K562 (cell line): ENCODE measurements at regions not wholly inside any gene's neighbourhood (a gene's known extent, or its start where the extent isn't known, plus 50 kb on each side); places are given as distances from the start of the nearest gene placed in this dataset.

ENCODE experiments used
- ATAC-seq: fragments of 200-7000 bp; cut with Tn5 transposase; 3 replicates; pipeline ENCODE4 v1.9.1; 2020; ENCODE audit warnings: moderate library complexity
- BruUV-seq: library from RNA; stranded (reverse); fragments of 400-500 nt; replicated peaks from 2 replicates; lab custom pipeline; 2021; lab: Mats Ljungman, UMichigan
- CTCF ChIA-PET: fragments of 300-600 bp; formaldehyde crosslinking; extraction: SDS; loops from one replicate; lab custom pipeline; 2021; ENCODE audit warnings: low intra/inter-chr PET ratio; lab: Yijun Ruan, JAX
- POLR2A ChIA-PET: fragments of 300-600, 350-650 bp; sonication (Branson Sonifier 250); formaldehyde crosslinking; extraction: SDS; loops from one replicate; lab custom pipeline; 2021; ENCODE audit warnings: antibody characterized with exemption, inconsistent platforms; lab: Yijun Ruan, JAX
- DNase-seq, 4 experiments: peaks; one replicate each; pipeline versions ENCODE4 v3.0.0 to v3.0.0-alpha.2; 2011 to 2018; ENCODE audit warnings: low spot score in 3 of 4, mixed read lengths in 3 of 4; ENCODE audit errors: extremely low read depth in 1 of 4
- FAIRE-seq: peaks from 2 replicates; lab custom pipeline; 2011; peaks lifted over from hg19 to GRCh38; lab: Jason Lieb, UNC
- H2AFZ ChIP-seq: 2 replicates; pipeline ENCODE4 v1.6.0; 2011; ENCODE audit warnings: low read depth, low read length, control low read depth, inconsistent platforms
- H3K27ac ChIP-seq: fragments of 200-600 bp; 3 replicates; pipeline ENCODE4 v1.8.0; 2011; ENCODE audit warnings: low read depth, mild to moderate bottlenecking, control low read depth, inconsistent platforms, low read length, moderate library complexity, mixed read lengths; ENCODE audit errors: extremely low read depth
- H3K27me3 ChIP-seq, 2 experiments: fragments of 300-600 bp in 1 of 2; 2 replicates in 1 of 2; 3 replicates in 1 of 2; pipeline versions ENCODE4 v1.6.0 to v1.8.0; 2011; ENCODE audit warnings: inconsistent platforms in 2 of 2, low read length in 2 of 2, mild to moderate bottlenecking in 1 of 2, mixed read lengths in 1 of 2, moderate library complexity in 1 of 2; ENCODE audit not compliant: control insufficient read depth in 2 of 2, insufficient read depth in 2 of 2
- H3K36me3 ChIP-seq: fragments of 300-600 bp; 3 replicates; pipeline ENCODE4 v1.8.0; 2011; ENCODE audit warnings: mild to moderate bottlenecking, low read length, inconsistent platforms; ENCODE audit not compliant: control insufficient read depth, insufficient read depth
- H3K4me1 ChIP-seq, 2 experiments: fragments of 200-600 bp in 1 of 2; replicated peaks in 1 of 2; 2 replicates in 1 of 2; 3 replicates in 1 of 2; pipeline versions ENCODE4 v1.5.1 to v1.8.0; 2011; ENCODE audit warnings: inconsistent platforms in 2 of 2, low read length in 2 of 2, mild to moderate bottlenecking in 1 of 2, mixed read lengths in 1 of 2, moderate library complexity in 1 of 2; ENCODE audit not compliant: control insufficient read depth in 2 of 2, insufficient read depth in 2 of 2
- H3K4me2 ChIP-seq: 2 replicates; pipeline ENCODE4 v1.6.1; 2011; ENCODE audit warnings: low read length, control low read depth, inconsistent platforms, mixed read lengths; ENCODE audit not compliant: insufficient read depth
- H3K4me3 ChIP-seq: fragments of 200-600 bp; sonication (generic), shearing (Covaris generic); 2 replicates; pipeline ENCODE4 v1.5.1; 2016; ENCODE audit warnings: control low read depth, inconsistent platforms
- H3K79me2 ChIP-seq: fragments of 200-600 bp; 3 replicates; pipeline ENCODE4 v1.8.0; 2011; ENCODE audit warnings: low read length, inconsistent platforms; ENCODE audit not compliant: control insufficient read depth, insufficient read depth
- H3K9ac ChIP-seq, 2 experiments: 2 replicates each; pipeline versions ENCODE4 v1.6.0 to v1.6.1; 2011; ENCODE audit warnings: low read depth in 2 of 2, low read length in 2 of 2, control low read depth in 1 of 2, inconsistent platforms in 1 of 2, mild to moderate bottlenecking in 1 of 2, mixed read lengths in 1 of 2; ENCODE audit not compliant: insufficient read depth in 1 of 2
- H3K9me1 ChIP-seq: one replicate; pipeline ENCODE4 v1.6.0; 2011; ENCODE audit warnings: inconsistent platforms, mild to moderate bottlenecking, low read length, moderate library complexity; ENCODE audit not compliant: control insufficient read depth, insufficient read depth
- H3K9me3 ChIP-seq: replicated peaks from 2 replicates; pipeline ENCODE4 v1.5.1; 2011; ENCODE audit warnings: low read depth, low read length, inconsistent platforms; ENCODE audit not compliant: control insufficient read depth, insufficient read depth
- H4K20me1 ChIP-seq: replicated peaks from 2 replicates; pipeline ENCODE4 v1.6.1; 2011; ENCODE audit warnings: low read length, inconsistent platforms, mixed read lengths; ENCODE audit not compliant: control insufficient read depth, insufficient read depth
- ARHGAP35 ChIP-seq: fragments of 450-650 bp; IDR thresholded peaks from 2 replicates; pipeline ENCODE4 v1.6.1; 2018; ENCODE audit not compliant: partially characterized antibody
- E2F4 ChIP-seq: sonication (generic); formaldehyde crosslinking; IDR thresholded peaks from 2 replicates; pipeline ENCODE4 v1.8.0; 2022; ENCODE audit warnings: mild to moderate bottlenecking, low read depth, missing genetic modification reagents
- ETS2 ChIP-seq: IDR thresholded peaks from 2 replicates; pipeline ENCODE4 v1.6.1; 2016; ENCODE audit warnings: borderline replicate concordance, missing genetic modification characterization, mild to moderate bottlenecking, moderate library complexity, missing compliant biosample characterization; ENCODE audit not compliant: poor library complexity, severe bottlenecking
- FOSL1 ChIP-seq: fragments of 200-800 bp; sonication (Bioruptor generic); conservative IDR thresholded peaks from 2 replicates; pipeline ENCODE4 v1.6.1; 2016; ENCODE audit warnings: missing genetic modification characterization, missing compliant biosample characterization
- MCM7 ChIP-seq, 2 experiments: fragments of 450-650 bp; IDR thresholded peaks; 2 replicates each; pipeline ENCODE4 v1.6.1; 2016 to 2018
- RB1 ChIP-seq: fragments of 450-650 bp; IDR thresholded peaks from 2 replicates; pipeline ENCODE4 v1.6.1; 2017; ENCODE audit warnings: low read depth, mild to moderate bottlenecking
- SP1 ChIP-seq: sonication (generic); formaldehyde crosslinking; IDR thresholded peaks from 2 replicates; pipeline ENCODE4 v1.8.1; 2022; ENCODE audit warnings: mild to moderate bottlenecking, missing genetic modification reagents
- TAF1 ChIP-seq: IDR thresholded peaks from 2 replicates; pipeline ENCODE4 v1.6.1; 2011; ENCODE audit warnings: mild to moderate bottlenecking, low read length, moderate library complexity; ENCODE audit not compliant: insufficient read depth, control insufficient read depth, severe bottlenecking; ENCODE audit errors: extremely low read depth
- WGBS: fragments of 100-300 bp; shearing (Covaris generic); methylation state at CpG from one replicate; pipeline ENCODE4 v1.1.6; 2016; ENCODE audit warnings: low coverage, mixed read lengths; ENCODE audit not compliant: insufficient coverage; ENCODE audit errors: missing lambda C conversion rate; 5-methylcytosine and 5-hydroxymethylcytosine counted together
- in situ Hi-C: fragments of 300-500 bp; cut with MboI; formaldehyde crosslinking; loops from 4 replicates; pipeline ENCODE4 v1.15.0; 2018; ENCODE audit warnings: inconsistent platforms, mixed read lengths
- intact Hi-C: fragments of 100-400 bp; cut with micrococcal nuclease; formaldehyde crosslinking; loops from 2 replicates; pipeline ENCODE4 v1.14.2; 2022

GRCh38 chr3:72276806-72277205 lies 491.9 kb upstream of the PROK2 start:
- CTCF ChIA-PET = no interaction called here
- H3K9me3 ChIP-seq = no peaks in the 10 kb centered on the region
- in situ Hi-C loops = no loop called here

More at GRCh38 chr3:72276806-72277205, 491.9 kb upstream of the PROK2 start:
- no peak overlapping the region for H3K27ac ChIP-seq
- DNase-seq (no peak), ATAC-seq (no peak), FAIRE-seq (no peak)
- peaks cover 12 to 28% of the 10 kb centered on the region in 2 experiments; a peak in 4 of 5 replicates for H3K4me1 ChIP-seq
- H3K4me3 ChIP-seq = no peak overlapping the region
- no peaks in the 10 kb centered on the region for H3K36me3 ChIP-seq
- TF ChIP-seq ARHGAP35 (no peak), SP1 (CRISPR knock-in tag) (no peak), FOSL1 (tag) (no peak), E2F4 (no peak), ETS2 (tag) (no peak), TAF1 (no peak), RB1 (no peak), MCM7 (IDR thresholded peaks at IDR 0.05) (no peak)
- no peak overlapping the region for H2AFZ ChIP-seq
- H3K79me2 ChIP-seq = no peaks in the 10 kb centered on the region
- WGBS = 73% methylated on average over 3 of the region's 3 CpGs
- BruUV-seq = no TSS peak
- H3K27me3 ChIP-seq = no peaks in the 10 kb centered on the region
- intact Hi-C loops = no loop called here
- no peak overlapping the region for H3K9ac ChIP-seq
- no peak overlapping the region for H3K4me2 ChIP-seq
- peaks cover 3% of the 10 kb centered on the region for H3K9me1 ChIP-seq
- POLR2A ChIA-PET = interaction anchor here (0.7 kb wide), 1 partner anchor 100 kb away, joined by 4 read pairs; no protein-coding TSS in a partner anchor
- no peaks in the 10 kb centered on the region for H4K20me1 ChIP-seq
